B cell (primary cell): ENCODE measurements at regions not wholly inside any gene's neighbourhood (a gene's known extent, or its start where the extent isn't known, plus 50 kb on each side); places are given as distances from the start of the nearest gene placed in this dataset.

Source experiments
- ATAC-seq: fragments of 200-7000 bp; cut with Tn5 transposase; one replicate; pipeline ENCODE4 v1.10.0; 2021; ENCODE audit warnings: low read depth, mild to moderate bottlenecking, moderate number of reproducible peaks, moderate library complexity
- CTCF ChIA-PET: fragments of 350-600 bp; sonication (Branson Sonifier 250); formaldehyde crosslinking; loops from one replicate; lab custom pipeline; 2021; ENCODE audit warnings: antibody characterized with exemption, inconsistent platforms; lab: Charles Lee
- POLR2A ChIA-PET: fragments of 350-600 bp; sonication (Branson Sonifier 250); formaldehyde crosslinking; loops from one replicate; lab custom pipeline; 2021; ENCODE audit warnings: antibody characterized with exemption; lab: Charles Lee
- DNase-seq: peaks from one replicate; pipeline ENCODE4 v3.0.0; 2013
- H2AFZ ChIP-seq: 2 replicates; pipeline ENCODE4 v1.6.1; 2012; ENCODE audit warnings: mild to moderate bottlenecking, low read depth, low read length; ENCODE audit not compliant: insufficient read depth, poor library complexity, severe bottlenecking
- H3K27ac ChIP-seq, 2 donors: 1 replicate in 1 of 2; 2 replicates in 1 of 2; pipeline ENCODE4 v1.5.1; 2012 to 2013; ENCODE audit warnings: low read length in 2 of 2, mild to moderate bottlenecking in 2 of 2, moderate library complexity in 1 of 2
- H3K27me3 ChIP-seq, 4 experiments: fragments of 200-600 bp in 1 of 4; sonication (generic) in 1 of 4; replicated peaks in 1 of 4; 1 replicate in 2 of 4; 2 replicates in 2 of 4; pipeline versions ENCODE4 v1.6.1 to v1.7.0; 2013 to 2016; ENCODE audit warnings: low read length in 3 of 4, mild to moderate bottlenecking in 2 of 4, mixed read lengths in 1 of 4, moderate library complexity in 1 of 4; ENCODE audit not compliant: insufficient read depth in 4 of 4, control insufficient read depth in 3 of 4; ENCODE audit errors: control extremely low read depth in 1 of 4
- H3K36me3 ChIP-seq, 2 experiments: replicated peaks in 1 of 2; 1 replicate in 1 of 2; 2 replicates in 1 of 2; pipeline versions ENCODE4 v1.6.1 to v1.7.1; 2013; ENCODE audit warnings: low read length in 1 of 2; ENCODE audit not compliant: insufficient read depth in 2 of 2, control insufficient read depth in 1 of 2; ENCODE audit errors: control extremely low read depth in 1 of 2, extremely low read depth in 1 of 2
- H3K4me1 ChIP-seq, 2 donors: fragments of 200-600 bp in 1 of 2; sonication (generic) in 1 of 2; 1 replicate in 1 of 2; 2 replicates in 1 of 2; pipeline versions ENCODE4 v1.5.1 to v1.6.1; 2013 to 2017; ENCODE audit warnings: low read length in 2 of 2; ENCODE audit not compliant: control insufficient read depth in 2 of 2, insufficient read depth in 2 of 2
- H3K4me2 ChIP-seq: replicated peaks from 2 replicates; pipeline ENCODE3; 2012; ENCODE audit warnings: mild to moderate bottlenecking, low read depth, low read length; ENCODE audit not compliant: poor library complexity, severe bottlenecking
- H3K4me3 ChIP-seq, 5 experiments: fragments of 200-600 bp in 1 of 5; sonication (generic) in 1 of 5; 1 replicate in 3 of 5; 2 replicates in 2 of 5; pipeline versions ENCODE4 v1.5.1 to v1.7.0; 2011 to 2016; ENCODE audit warnings: low read length in 4 of 5, mild to moderate bottlenecking in 4 of 5, low read depth in 2 of 5, control low read depth in 1 of 5, moderate library complexity in 1 of 5; ENCODE audit not compliant: insufficient read depth in 1 of 5; ENCODE audit errors: control extremely low read depth in 1 of 5, extremely low read depth in 1 of 5
- H3K79me2 ChIP-seq: fragments of 200-600 bp; sonication (generic); one replicate; pipeline ENCODE4 v1.6.0; 2016; ENCODE audit warnings: low read length; ENCODE audit not compliant: control insufficient read depth, insufficient read depth
- H3K9ac ChIP-seq: fragments of 200-600 bp; sonication (generic); 2 replicates; pipeline ENCODE4 v1.6.1; 2017; ENCODE audit warnings: mild to moderate bottlenecking, low read length, moderate library complexity
- H3K9me3 ChIP-seq, 3 donors: one replicate each; pipeline versions ENCODE4 v1.6.1 to v1.7.1; 2013; ENCODE audit warnings: low read length in 2 of 3; ENCODE audit not compliant: control insufficient read depth in 2 of 3, insufficient read depth in 1 of 3; ENCODE audit errors: control extremely low read depth in 1 of 3
- H4K20me1 ChIP-seq: 2 replicates; pipeline ENCODE4 v1.6.0; 2012; ENCODE audit warnings: mild to moderate bottlenecking, low read length; ENCODE audit not compliant: insufficient read depth, control insufficient read depth, poor library complexity, severe bottlenecking
- H3K27ac Mint-ChIP-seq: one replicate; pipeline ENCODE4 v1.8.0; 2021; ENCODE audit warnings: mixed read lengths
- H3K27me3 Mint-ChIP-seq: one replicate; pipeline ENCODE4 v1.8.0; 2021; ENCODE audit warnings: mixed read lengths
- H3K4me1 Mint-ChIP-seq: one replicate; pipeline ENCODE4 v1.8.0; 2021; ENCODE audit warnings: mixed read lengths
- H3K4me3 Mint-ChIP-seq: one replicate; pipeline ENCODE4 v1.8.0; 2021; ENCODE audit warnings: mixed read lengths
- H3K9me3 Mint-ChIP-seq: one replicate; pipeline ENCODE4 v1.8.0; 2022; ENCODE audit warnings: mixed read lengths; ENCODE audit not compliant: insufficient read depth
- CTCF ChIP-seq: fragments of 200-600 bp; IDR thresholded peaks from one replicate; pipeline ENCODE4 v1.8.0; 2022; ENCODE audit warnings: antibody characterized with exemption, mild to moderate bottlenecking
- EZH2 ChIP-seq: IDR thresholded peaks from 2 replicates; pipeline ENCODE4 v1.6.1; 2012; ENCODE audit warnings: borderline replicate concordance, low read depth, mild to moderate bottlenecking, moderate library complexity, low read length; ENCODE audit not compliant: insufficient read depth, poor library complexity, severe bottlenecking
- whole genome bisulfite sequencing: methylation state at CpG from one replicate; pipeline ENCODE4 v1.1.5; 2013; ENCODE audit warnings: missing lambda C conversion rate; ENCODE audit not compliant: insufficient coverage; 5-methylcytosine and 5-hydroxymethylcytosine counted together
- intact Hi-C: fragments of 100-400 bp; cut with micrococcal nuclease; formaldehyde crosslinking; loops from one replicate; pipeline ENCODE4 v1.10.0; 2022

- Mint-ChIP-seq H3K4me3 (no peak overlapping the region), H3K4me1 (peaks cover 2% of the 10 kb centered on the region), H3K27me3 (no peaks in the 10 kb centered on the region), H3K9me3 (no peaks in the 10 kb centered on the region), H3K27ac (no peak overlapping the region)
- no peaks in the 10 kb centered on the region for H3K36me3 ChIP-seq
- no peaks in the 10 kb centered on the region for H3K4me1 ChIP-seq
- TF ChIP-seq EZH2 (no peak), CTCF (no peak)
- no peak overlapping the region for H3K9ac ChIP-seq
- no peak overlapping the region for H3K4me3 ChIP-seq
- DNase-seq (no peak), ATAC-seq (no peak)
- no peak overlapping the region for H3K27ac ChIP-seq
- no peak overlapping the region for H2AFZ ChIP-seq
- H3K27me3 ChIP-seq: no peaks in the 10 kb centered on the region
- no peak overlapping the region for H3K4me2 ChIP-seq
- H3K79me2 ChIP-seq: no peaks in the 10 kb centered on the region
- 76% methylated on average over 9 of the region's 10 CpGs for WGBS
- H3K9me3 ChIP-seq: peaks cover 0 to 2% (median 0%) of the 10 kb centered on the region in 3 donors
- POLR2A ChIA-PET: no interaction called here
- no peaks in the 10 kb centered on the region for H4K20me1 ChIP-seq
- CTCF ChIA-PET: interaction anchor here (0.6 kb wide), 1 partner anchor 101 kb away, joined by 4 read pairs; no protein-coding TSS in a partner anchor
- intact Hi-C loops: no loop called here
Measured at GRCh38 chr2:43082903-43083677, 143.3 kb downstream of the ZFP36L2 start.

- no peaks in the 10 kb centered on the region for H3K27me3 Mint-ChIP-seq
Measured at GRCh38 chr2:43082111-43082894, 144.1 kb downstream of the ZFP36L2 start.

More at GRCh38 chr2:43082111-43082894, 144.1 kb downstream of the ZFP36L2 start:
- Histone ChIP-seq H3K9me3 (peaks cover 0 to 2% (median 0%) of the 10 kb centered on the region in 3 donors), H3K9ac (no peak overlapping the region), H3K4me2 (no peak overlapping the region), H2AFZ (no peak overlapping the region), H4K20me1 (no peaks in the 10 kb centered on the region), H3K4me1 (no peaks in the 10 kb centered on the region), H3K36me3 (no peaks in the 10 kb centered on the region), H3K27me3 (no peaks in the 10 kb centered on the region), H3K27ac (no peak overlapping the region), H3K79me2 (no peaks in the 10 kb centered on the region), H3K4me3 (no peak overlapping the region)
- ATAC-seq (no peak), DNase-seq (no peak)
- Mint-ChIP-seq H3K4me1 (peaks cover 2% of the 10 kb centered on the region), H3K4me3 (no peak overlapping the region), H3K27ac (no peak overlapping the region), H3K9me3 (no peaks in the 10 kb centered on the region)
- 94% methylated on average over 14 of the region's 15 CpGs for WGBS
- TF ChIP-seq CTCF: no peak
- TF ChIP-seq EZH2: no peak
- POLR2A ChIA-PET: no interaction called here
- intact Hi-C loops: no loop called here
- CTCF ChIA-PET: no interaction called here
